HFFc6 (cell line): ENCODE measurements at regions not wholly inside any gene's neighbourhood (a gene's known extent, or its start where the extent isn't known, plus 50 kb on each side); places are given as distances from the start of the nearest gene placed in this dataset.
"Not testable (repeated sequence)": the region's sequence is repeated elsewhere in the genome, so short reads cannot be mapped to it uniquely, and the experiment has no call there.

ENCODE experiments used
- DNase-seq: peaks from one replicate; pipeline ENCODE4 v3.0.0-alpha.2; 2018
- H3K27ac Mint-ChIP-seq: 2 replicates; pipeline ENCODE4 v1.8.0; 2020; ENCODE audit warnings: mild to moderate bottlenecking, mixed read lengths
- H3K27me3 Mint-ChIP-seq: 2 replicates; pipeline ENCODE4 v1.8.0; 2021; ENCODE audit warnings: mild to moderate bottlenecking, moderate library complexity, mixed read lengths; ENCODE audit not compliant: insufficient read depth
- H3K36me3 Mint-ChIP-seq: 2 replicates; pipeline ENCODE4 v1.8.0; 2021; ENCODE audit warnings: low read depth, mixed read lengths
- H3K4me1 Mint-ChIP-seq: 2 replicates; pipeline ENCODE4 v1.8.0; 2020; ENCODE audit warnings: low read depth, mixed read lengths
- H3K4me3 Mint-ChIP-seq: 2 replicates; pipeline ENCODE4 v1.8.0; 2020; ENCODE audit warnings: mild to moderate bottlenecking, moderate library complexity, mixed read lengths
- H3K9me3 Mint-ChIP-seq: 2 replicates; pipeline ENCODE4 v1.8.0; 2020; ENCODE audit warnings: mild to moderate bottlenecking, mixed read lengths
- CTCF ChIP-seq: fragments of 200-600 bp; sonication (generic); IDR thresholded peaks from 2 replicates; pipeline ENCODE4 v1.5.0; 2021; ENCODE audit warnings: antibody characterized with exemption, mild to moderate bottlenecking

- no peak for TF ChIP-seq CTCF
- H3K27ac Mint-ChIP-seq, result no peak overlapping the region
- H3K36me3 Mint-ChIP-seq, result no peaks in the 10 kb centered on the region
- DNase-seq, result no peak
- H3K27me3 Mint-ChIP-seq, result peaks cover 5% of the 10 kb centered on the region
- H3K9me3 Mint-ChIP-seq, result no peaks in the 10 kb centered on the region
- no peaks in the 10 kb centered on the region for H3K4me1 Mint-ChIP-seq
- H3K4me3 Mint-ChIP-seq, result no peak overlapping the region
Measured at GRCh38 chr1:165109013-165109412, 247.5 kb downstream of the LMX1A start.

DNA sequence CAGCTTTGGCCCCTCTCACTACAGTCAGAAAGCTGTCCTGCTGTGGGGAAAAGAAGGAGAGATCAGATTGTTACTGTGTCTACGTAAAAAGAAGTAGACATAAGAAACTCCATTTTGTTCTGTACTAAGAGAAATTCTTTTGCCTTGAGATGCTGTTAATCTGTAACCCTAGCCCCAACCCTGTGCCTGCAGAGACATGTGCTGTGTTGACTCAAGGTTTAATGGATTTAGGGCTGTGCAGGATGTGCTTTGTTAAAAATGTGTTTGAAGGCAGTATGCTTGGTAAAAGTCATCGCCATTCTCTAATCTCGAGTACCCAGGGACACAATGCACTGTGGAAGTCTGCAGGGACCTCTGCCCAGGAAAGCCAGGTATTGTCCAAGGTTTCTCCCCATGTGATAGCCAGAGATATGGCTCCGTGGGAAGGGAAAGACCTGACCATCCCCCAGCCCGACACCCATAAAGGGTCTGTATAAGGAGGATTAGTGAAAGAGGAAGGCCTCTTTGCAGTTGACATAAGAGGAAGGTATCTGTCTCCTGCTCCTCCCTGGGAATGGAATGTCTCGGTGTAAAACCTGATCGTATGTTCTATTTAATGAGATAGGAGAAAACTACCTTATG is 263.9 kb downstream of the LMX1A start:
- H3K36me3 Mint-ChIP-seq, H3K4me3 Mint-ChIP-seq, H3K27ac Mint-ChIP-seq: not testable (repeated sequence)

DNA sequence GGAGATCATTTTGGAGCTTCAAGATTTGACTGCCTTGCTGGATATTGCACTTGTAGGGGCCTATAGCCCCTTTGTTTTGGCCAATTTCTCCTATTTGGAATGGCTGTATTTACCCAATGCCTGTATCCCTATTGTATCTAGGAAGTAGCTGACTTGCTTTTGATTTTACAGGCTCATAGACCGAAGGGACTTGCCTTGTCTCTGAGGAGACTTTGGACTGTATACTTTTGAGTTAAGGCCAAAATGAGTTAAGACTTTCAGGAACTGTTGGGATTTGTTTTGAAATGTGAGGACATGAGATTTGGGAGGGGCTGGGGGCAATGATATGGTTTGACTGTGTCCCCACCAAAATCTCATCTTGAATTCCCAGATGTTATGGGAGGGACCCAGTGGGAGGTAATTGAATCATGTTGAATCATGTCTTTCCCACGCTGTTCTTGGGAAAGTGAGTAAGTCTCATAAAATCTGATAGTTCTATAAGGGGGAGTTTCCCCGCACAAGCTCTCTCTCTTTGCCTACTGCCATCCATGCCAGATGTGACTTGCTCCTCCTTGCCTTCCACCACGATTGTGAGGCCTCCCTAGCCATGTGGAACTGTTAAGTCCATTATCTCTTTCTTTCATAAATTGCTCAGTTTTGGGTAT is 276.1 kb downstream of the LMX1A start:
- no peaks in the 10 kb centered on the region; the same call in 1 of the 2 replicates for H3K9me3 Mint-ChIP-seq

More for the DNA sequence above, 263.9 kb downstream of the LMX1A start:
- H3K4me1 Mint-ChIP-seq, H3K27me3 Mint-ChIP-seq, DNase-seq: not testable (repeated sequence)
- H3K9me3 Mint-ChIP-seq, result peaks cover 14% of the 10 kb centered on the region

GRCh38 chr1:165078391-165078790 is 278.1 kb downstream of the LMX1A start:
- no peak overlapping the region for H3K27ac Mint-ChIP-seq
- DNase-seq, result no peak
- H3K4me3 Mint-ChIP-seq, result no peak overlapping the region
- H3K9me3 Mint-ChIP-seq, result no peaks in the 10 kb centered on the region; the same call in 1 of the 2 replicates
- TF ChIP-seq CTCF, result no peak
- H3K36me3 Mint-ChIP-seq, result no peaks in the 10 kb centered on the region
- no peaks in the 10 kb centered on the region; the same call in 1 of the 2 replicates for H3K27me3 Mint-ChIP-seq
- no peaks in the 10 kb centered on the region for H3K4me1 Mint-ChIP-seq

More for the DNA sequence above, 276.1 kb downstream of the LMX1A start:
- Mint-ChIP-seq H3K27ac (no peak overlapping the region), H3K27me3 (no peaks in the 10 kb centered on the region; the same call in 1 of the 2 replicates), H3K36me3 (no peaks in the 10 kb centered on the region), H3K4me1 (no peaks in the 10 kb centered on the region), H3K4me3 (no peak overlapping the region)
- DNase-seq, result no peak
- TF ChIP-seq CTCF, result no peak

DNA sequence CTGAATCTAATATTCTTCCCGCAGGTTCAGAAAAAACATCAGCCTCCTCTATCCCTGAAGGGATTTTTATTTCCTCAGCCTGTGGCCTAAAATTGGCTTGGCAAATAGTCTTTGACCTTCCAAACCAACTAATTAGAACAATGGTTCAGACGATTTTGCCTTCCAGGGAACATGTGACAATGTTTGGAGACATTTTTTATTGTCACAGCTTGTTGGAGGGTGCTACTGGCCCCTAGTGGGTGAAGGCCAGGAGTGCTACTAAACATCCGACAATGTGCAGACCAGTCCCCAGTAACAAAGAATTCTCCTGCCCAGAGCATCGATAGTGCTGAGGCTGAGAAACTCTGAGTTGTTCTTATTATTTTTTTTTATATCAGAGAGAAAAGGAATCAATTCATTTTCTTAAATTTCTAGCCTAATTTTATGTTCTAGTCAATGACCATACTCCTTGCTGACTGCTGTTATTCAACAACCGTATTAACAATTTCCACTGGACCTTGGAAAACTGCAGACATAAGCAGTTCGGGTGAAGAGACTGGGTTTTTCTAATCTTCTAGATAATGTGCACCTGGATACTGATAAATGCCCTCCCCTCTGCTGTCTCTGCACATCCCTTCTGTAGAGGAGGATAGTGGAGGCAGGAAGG is 280.7 kb downstream of the LMX1A start:
- DNase-seq, result peak; percentile 49
- H3K9me3 Mint-ChIP-seq, result no peaks in the 10 kb centered on the region; the same call in 1 of the 2 replicates
- TF ChIP-seq CTCF, result peak; percentile 83
- H3K36me3 Mint-ChIP-seq, result no peaks in the 10 kb centered on the region
- no peak overlapping the region for H3K4me3 Mint-ChIP-seq
- H3K27me3 Mint-ChIP-seq, result no peaks in the 10 kb centered on the region; the same call in 1 of the 2 replicates
- peaks cover 25% of the 10 kb centered on the region for H3K4me1 Mint-ChIP-seq
- H3K27ac Mint-ChIP-seq, result no peak overlapping the region
